ENCODE measurements at regions not wholly inside any gene's neighbourhood (a gene's known extent, or its start where the extent isn't known, plus 50 kb on each side); places are given as distances from the start of the nearest gene placed in this dataset.

GRCh38 chr7:17618652-17618974, 320.2 kb downstream of the AHR start:
- TF ChIP-seq, protein P1, sequence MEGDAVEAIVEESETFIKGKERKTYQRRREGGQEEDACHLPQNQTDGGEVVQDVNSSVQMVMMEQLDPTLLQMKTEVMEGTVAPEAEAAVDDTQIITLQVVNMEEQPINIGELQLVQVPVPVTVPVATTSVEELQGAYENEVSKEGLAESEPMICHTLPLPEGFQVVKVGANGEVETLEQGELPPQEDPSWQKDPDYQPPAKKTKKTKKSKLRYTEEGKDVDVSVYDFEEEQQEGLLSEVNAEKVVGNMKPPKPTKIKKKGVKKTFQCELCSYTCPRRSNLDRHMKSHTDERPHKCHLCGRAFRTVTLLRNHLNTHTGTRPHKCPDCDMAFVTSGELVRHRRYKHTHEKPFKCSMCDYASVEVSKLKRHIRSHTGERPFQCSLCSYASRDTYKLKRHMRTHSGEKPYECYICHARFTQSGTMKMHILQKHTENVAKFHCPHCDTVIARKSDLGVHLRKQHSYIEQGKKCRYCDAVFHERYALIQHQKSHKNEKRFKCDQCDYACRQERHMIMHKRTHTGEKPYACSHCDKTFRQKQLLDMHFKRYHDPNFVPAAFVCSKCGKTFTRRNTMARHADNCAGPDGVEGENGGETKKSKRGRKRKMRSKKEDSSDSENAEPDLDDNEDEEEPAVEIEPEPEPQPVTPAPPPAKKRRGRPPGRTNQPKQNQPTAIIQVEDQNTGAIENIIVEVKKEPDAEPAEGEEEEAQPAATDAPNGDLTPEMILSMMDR (conservative IDR thresholded peaks at IDR 0.05), result no peak
- no peak for TF ChIP-seq EZH2 (IDR thresholded peaks at IDR 0.05; ENCODE audit: low read depth)

All from PC-9 (cell line).